Nephron (organoid): ENCODE measurements at regions not wholly inside any gene's neighbourhood (a gene's known extent, or its start where the extent isn't known, plus 50 kb on each side); places are given as distances from the start of the nearest gene placed in this dataset.

ENCODE experiments used
- H3K27ac Mint-ChIP-seq, 3 experiments: 2 replicates each; pipeline ENCODE4 v1.8.0; 2020; ENCODE audit warnings: mixed read lengths in 3 of 3, mild to moderate bottlenecking in 2 of 3, moderate library complexity in 1 of 3
- H3K27me3 Mint-ChIP-seq: 2 replicates; pipeline ENCODE4 v1.8.0; 2021; ENCODE audit warnings: low read depth, mild to moderate bottlenecking, moderate library complexity, mixed read lengths
- H3K36me3 Mint-ChIP-seq: 2 replicates; pipeline ENCODE4 v1.8.0; 2020; ENCODE audit warnings: low read depth, mixed read lengths
- H3K4me1 Mint-ChIP-seq: 2 replicates; pipeline ENCODE4 v1.8.0; 2020; ENCODE audit warnings: mixed read lengths
- H3K4me3 Mint-ChIP-seq, 3 experiments: 2 replicates each; pipeline ENCODE4 v1.8.0; 2020; ENCODE audit warnings: mild to moderate bottlenecking in 3 of 3, mixed read lengths in 3 of 3, moderate library complexity in 2 of 3
- H3K9me3 Mint-ChIP-seq: 2 replicates; pipeline ENCODE4 v1.8.0; 2020; ENCODE audit warnings: mixed read lengths
- TF ChIP-seq, protein P1 (sequence below), 3 experiments: fragments of 200-600 bp; sonication (generic); IDR thresholded peaks; one replicate each; pipeline ENCODE4 v1.5.0; 2021; ENCODE audit warnings: antibody characterized with exemption in 3 of 3; ENCODE audit not compliant: unreplicated experiment in 3 of 3

DNA sequence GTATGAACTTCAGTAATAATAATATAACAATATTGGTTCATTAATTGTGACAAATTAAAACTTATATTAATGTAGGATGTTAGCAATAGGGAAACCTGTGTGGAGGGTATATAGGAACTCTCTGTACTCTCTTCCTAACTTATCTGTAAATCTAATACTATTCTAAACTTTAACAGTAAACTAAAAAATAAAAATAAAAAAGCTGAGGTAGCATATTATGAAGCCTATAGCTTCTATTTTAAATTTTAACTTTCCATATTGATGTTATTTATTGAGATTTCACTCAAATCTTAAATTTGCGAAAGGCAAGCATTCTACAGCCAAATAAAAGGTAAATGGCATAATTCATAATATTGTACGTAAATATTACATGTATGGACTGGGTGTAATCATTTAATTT is 326.4 kb downstream of the MEI4 start:
- Mint-ChIP-seq H3K36me3 (no peaks in the 10 kb centered on the region), H3K4me1 (no peaks in the 10 kb centered on the region), H3K9me3 (peaks cover 4% of the 10 kb centered on the region), H3K4me3 (no peak overlapping the region), H3K27ac (no peak overlapping the region), H3K27me3 (no peaks in the 10 kb centered on the region)
- TF ChIP-seq, protein P1, sequence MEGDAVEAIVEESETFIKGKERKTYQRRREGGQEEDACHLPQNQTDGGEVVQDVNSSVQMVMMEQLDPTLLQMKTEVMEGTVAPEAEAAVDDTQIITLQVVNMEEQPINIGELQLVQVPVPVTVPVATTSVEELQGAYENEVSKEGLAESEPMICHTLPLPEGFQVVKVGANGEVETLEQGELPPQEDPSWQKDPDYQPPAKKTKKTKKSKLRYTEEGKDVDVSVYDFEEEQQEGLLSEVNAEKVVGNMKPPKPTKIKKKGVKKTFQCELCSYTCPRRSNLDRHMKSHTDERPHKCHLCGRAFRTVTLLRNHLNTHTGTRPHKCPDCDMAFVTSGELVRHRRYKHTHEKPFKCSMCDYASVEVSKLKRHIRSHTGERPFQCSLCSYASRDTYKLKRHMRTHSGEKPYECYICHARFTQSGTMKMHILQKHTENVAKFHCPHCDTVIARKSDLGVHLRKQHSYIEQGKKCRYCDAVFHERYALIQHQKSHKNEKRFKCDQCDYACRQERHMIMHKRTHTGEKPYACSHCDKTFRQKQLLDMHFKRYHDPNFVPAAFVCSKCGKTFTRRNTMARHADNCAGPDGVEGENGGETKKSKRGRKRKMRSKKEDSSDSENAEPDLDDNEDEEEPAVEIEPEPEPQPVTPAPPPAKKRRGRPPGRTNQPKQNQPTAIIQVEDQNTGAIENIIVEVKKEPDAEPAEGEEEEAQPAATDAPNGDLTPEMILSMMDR (IDR thresholded peaks at IDR 0.05; ENCODE audit: unreplicated experiment in 3 of 3) = no peak

DNA sequence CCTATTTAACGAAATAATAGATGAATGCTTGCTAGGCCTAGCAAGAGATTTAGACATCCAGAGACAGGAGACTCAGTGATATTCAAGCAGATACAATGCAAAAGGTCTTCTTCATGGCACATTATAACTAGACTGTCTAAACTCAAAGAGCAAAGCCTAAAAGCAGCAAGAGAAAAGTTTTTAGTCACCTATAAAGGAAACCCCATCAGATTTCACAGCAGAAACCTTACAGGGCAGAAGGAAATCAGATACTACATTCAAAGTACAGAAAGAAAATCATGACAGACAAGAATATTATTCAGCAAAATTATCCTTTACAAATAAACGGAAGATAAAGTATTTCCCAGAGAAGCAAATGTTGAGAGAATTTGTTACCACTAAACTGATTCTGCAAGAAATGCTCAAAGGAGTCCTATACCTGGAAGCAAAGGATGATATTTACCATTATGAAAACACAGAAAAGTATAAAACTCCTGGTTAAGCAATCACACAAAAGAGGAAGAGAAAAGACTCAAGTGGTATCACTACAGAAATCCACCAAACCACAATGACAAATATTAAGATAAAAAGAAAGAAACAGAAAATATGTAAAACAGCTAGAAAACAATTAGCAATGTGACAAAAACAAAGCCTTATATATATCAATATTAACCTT is 333.7 kb downstream of the MEI4 start:
- H3K4me3 Mint-ChIP-seq = no peak overlapping the region
- H3K27ac Mint-ChIP-seq = no peak overlapping the region
- H3K27me3 Mint-ChIP-seq = no peaks in the 10 kb centered on the region
- TF ChIP-seq, protein P1 (IDR thresholded peaks at IDR 0.05; ENCODE audit: unreplicated experiment in 3 of 3) = no peak
- peaks cover 11% of the 10 kb centered on the region for H3K9me3 Mint-ChIP-seq
- H3K36me3 Mint-ChIP-seq = no peaks in the 10 kb centered on the region
- no peaks in the 10 kb centered on the region for H3K4me1 Mint-ChIP-seq

DNA sequence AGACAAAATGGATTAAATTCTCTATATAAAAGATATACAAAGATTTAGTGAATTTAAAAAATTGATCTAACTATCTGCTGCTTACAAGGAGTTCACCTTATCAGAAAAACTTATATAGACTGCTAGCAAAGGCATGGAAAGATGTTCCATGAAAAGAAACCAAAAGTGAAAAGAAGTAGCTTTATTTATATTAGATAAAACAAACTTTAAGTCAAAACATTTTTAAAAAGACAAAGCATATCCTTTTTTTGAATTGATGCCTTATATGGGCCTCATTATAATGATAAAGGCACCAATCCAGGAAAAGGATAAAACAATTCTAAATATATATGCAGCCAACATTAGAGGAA is 334.2 kb downstream of the MEI4 start:
- H3K27me3 Mint-ChIP-seq = no peaks in the 10 kb centered on the region
- no peaks in the 10 kb centered on the region for H3K36me3 Mint-ChIP-seq
- TF ChIP-seq, protein P1 (IDR thresholded peaks at IDR 0.05; ENCODE audit: unreplicated experiment in 3 of 3) = no peak
- H3K9me3 Mint-ChIP-seq = peaks cover 11% of the 10 kb centered on the region
- no peak overlapping the region for H3K27ac Mint-ChIP-seq
- H3K4me3 Mint-ChIP-seq = no peak overlapping the region
- H3K4me1 Mint-ChIP-seq = no peaks in the 10 kb centered on the region

DNA sequence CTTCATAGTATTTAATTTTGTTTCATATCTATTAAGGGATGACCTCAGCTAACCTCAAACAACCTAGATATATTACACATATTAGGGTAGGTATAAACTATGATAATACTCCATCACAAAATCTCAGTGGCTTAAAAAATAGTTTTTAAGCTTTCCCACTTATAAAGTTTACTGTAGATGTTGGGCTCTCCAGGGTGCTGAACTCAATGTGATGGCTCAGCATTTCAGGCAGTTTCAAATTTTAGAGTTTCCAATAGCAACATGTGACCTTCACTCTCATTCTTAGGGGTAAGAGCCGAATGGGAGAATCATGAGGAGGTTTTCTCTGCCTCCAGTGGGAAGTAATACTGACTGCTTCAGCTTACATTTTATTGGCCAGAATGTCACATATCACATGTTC is 357.3 kb downstream of the MEI4 start:
- Mint-ChIP-seq H3K27ac (no peak overlapping the region), H3K36me3 (no peaks in the 10 kb centered on the region), H3K4me1 (no peaks in the 10 kb centered on the region), H3K27me3 (no peaks in the 10 kb centered on the region), H3K4me3 (no peak overlapping the region), H3K9me3 (no peaks in the 10 kb centered on the region)
- TF ChIP-seq, protein P1 (IDR thresholded peaks at IDR 0.05; ENCODE audit: unreplicated experiment in 3 of 3) = no peak

DNA sequence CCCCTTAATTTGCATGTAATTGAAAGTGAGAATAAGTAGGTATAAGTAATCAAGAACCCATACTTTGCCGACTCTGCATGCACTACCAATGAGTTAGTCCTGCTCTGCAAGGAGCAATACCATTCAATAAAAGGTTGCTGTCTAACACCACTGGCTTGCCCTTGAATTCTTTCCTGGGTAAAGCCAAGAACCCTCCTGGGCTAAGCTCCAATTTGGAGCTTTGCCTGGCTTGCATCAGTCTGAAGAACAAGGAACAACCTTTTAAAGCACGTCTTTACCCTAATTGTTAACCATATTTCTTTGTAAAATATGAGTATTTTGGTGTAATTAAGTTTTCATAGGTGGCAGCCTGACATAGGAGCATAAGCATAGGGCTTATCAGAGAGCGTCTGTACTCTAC is 367.7 kb downstream of the MEI4 start:
- no peaks in the 10 kb centered on the region for H3K27me3 Mint-ChIP-seq

DNA sequence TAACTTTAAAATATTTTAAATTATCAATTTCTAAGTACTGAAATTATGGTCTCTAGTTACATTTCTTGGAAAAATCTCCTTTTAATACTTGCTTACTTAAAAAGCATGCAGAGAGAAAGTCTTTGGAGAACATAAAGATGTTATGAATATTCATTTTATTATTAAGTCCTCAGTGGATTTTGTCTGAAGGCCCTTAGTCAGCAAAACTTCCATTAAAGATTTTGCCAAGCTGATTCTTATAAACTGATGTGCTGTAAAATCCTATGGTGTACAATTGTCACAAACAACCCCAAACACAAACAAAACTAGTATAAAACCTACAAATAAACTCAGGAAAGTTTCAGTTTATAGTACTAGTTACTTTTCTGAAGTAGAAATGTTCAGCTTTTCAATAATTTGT is 372.7 kb downstream of the MEI4 start:
- H3K4me3 Mint-ChIP-seq = no peak overlapping the region
- no peaks in the 10 kb centered on the region for H3K4me1 Mint-ChIP-seq
- no peak overlapping the region for H3K27ac Mint-ChIP-seq
- H3K9me3 Mint-ChIP-seq = no peaks in the 10 kb centered on the region
- TF ChIP-seq, protein P1 (IDR thresholded peaks at IDR 0.05; ENCODE audit: unreplicated experiment in 3 of 3) = no peak
- H3K27me3 Mint-ChIP-seq = peaks cover 3% of the 10 kb centered on the region
- H3K36me3 Mint-ChIP-seq = no peaks in the 10 kb centered on the region

More for the DNA sequence above, 367.7 kb downstream of the MEI4 start:
- H3K9me3 Mint-ChIP-seq = no peaks in the 10 kb centered on the region
- H3K27ac Mint-ChIP-seq = no peak overlapping the region
- no peaks in the 10 kb centered on the region for H3K36me3 Mint-ChIP-seq
- H3K4me1 Mint-ChIP-seq = no peaks in the 10 kb centered on the region
- H3K4me3 Mint-ChIP-seq = no peak overlapping the region
- TF ChIP-seq, protein P1 (IDR thresholded peaks at IDR 0.05; ENCODE audit: unreplicated experiment in 3 of 3) = no peak
